ENCODE measurements at regions not wholly inside any gene's neighbourhood (a gene's known extent, or its start where the extent isn't known, plus 50 kb on each side); places are given as distances from the start of the nearest gene placed in this dataset.

GRCh38 chr5:142499591-142500226, 174.9 kb upstream of the SPRY4 start:
- no peak for TF ChIP-seq GATA1 (IDR thresholded peaks at IDR 0.05; ENCODE audit: low read depth, low read length)
- no peak for TF ChIP-seq POLR2A (IDR thresholded peaks at IDR 0.05; ENCODE audit: low read length)
- no peak for DNase-seq

GRCh38 chr5:142498298-142498697, 173.5 kb upstream of the SPRY4 start:
- DNase-seq = no peak
- TF ChIP-seq GATA1 (IDR thresholded peaks at IDR 0.05; ENCODE audit: low read depth, low read length) (no peak), POLR2A (IDR thresholded peaks at IDR 0.05; ENCODE audit: low read length) (no peak)

- DNase-seq = no peak
- TF ChIP-seq GATA1 (IDR thresholded peaks at IDR 0.05; ENCODE audit: low read depth, low read length) (no peak), POLR2A (IDR thresholded peaks at IDR 0.05; ENCODE audit: low read length) (no peak)
These were observed 170.7 kb upstream of the SPRY4 start for GRCh38 chr5:142495531-142495930.

- TF ChIP-seq GATA1 (IDR thresholded peaks at IDR 0.05; ENCODE audit: low read depth, low read length) (no peak), POLR2A (IDR thresholded peaks at IDR 0.05; ENCODE audit: low read length) (no peak)
- no peak for DNase-seq
These were observed 169.2 kb upstream of the SPRY4 start for GRCh38 chr5:142493875-142494518.

GRCh38 chr5:142492781-142493281, 168.0 kb upstream of the SPRY4 start:
- no peak for DNase-seq
- TF ChIP-seq POLR2A (IDR thresholded peaks at IDR 0.05; ENCODE audit: low read length) = no peak
- no peak for TF ChIP-seq GATA1 (IDR thresholded peaks at IDR 0.05; ENCODE audit: low read depth, low read length)

GRCh38 chr5:142491679-142492078, 166.9 kb upstream of the SPRY4 start:
- no peak for DNase-seq
- TF ChIP-seq POLR2A (IDR thresholded peaks at IDR 0.05; ENCODE audit: low read length) (no peak), GATA1 (IDR thresholded peaks at IDR 0.05; ENCODE audit: low read depth, low read length) (no peak)

DNA sequence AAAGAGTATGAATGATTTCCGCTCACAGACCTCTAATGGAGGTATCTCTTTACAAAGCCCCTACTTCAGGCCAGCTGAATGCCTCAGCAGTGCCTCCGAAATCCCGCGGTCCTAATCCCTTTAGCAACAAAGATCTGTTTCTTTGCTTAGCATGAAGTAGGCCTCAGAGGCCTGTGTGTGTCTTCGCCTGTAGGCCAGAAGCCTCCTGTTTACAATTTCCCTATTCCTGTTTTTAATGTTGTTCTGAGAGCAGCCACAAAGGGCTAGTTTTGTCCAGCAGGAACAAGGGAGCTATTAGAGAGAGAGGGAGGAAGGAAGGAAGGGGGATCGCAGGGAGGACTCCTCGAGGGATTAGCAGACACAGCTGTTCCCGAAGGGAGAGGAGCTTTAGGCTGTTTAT, 166.4 kb upstream of the SPRY4 start:
- no peak for TF ChIP-seq GATA1 (IDR thresholded peaks at IDR 0.05; ENCODE audit: low read depth, low read length)
- no peak for TF ChIP-seq POLR2A (IDR thresholded peaks at IDR 0.05; ENCODE audit: low read length)
- no peak for DNase-seq

- DNase-seq = no peak
- TF ChIP-seq GATA1 (IDR thresholded peaks at IDR 0.05; ENCODE audit: low read depth, low read length) = no peak
- TF ChIP-seq POLR2A (IDR thresholded peaks at IDR 0.05; ENCODE audit: low read length) = no peak
These were observed 161.8 kb upstream of the SPRY4 start for GRCh38 chr5:142486581-142486980.

DNA sequence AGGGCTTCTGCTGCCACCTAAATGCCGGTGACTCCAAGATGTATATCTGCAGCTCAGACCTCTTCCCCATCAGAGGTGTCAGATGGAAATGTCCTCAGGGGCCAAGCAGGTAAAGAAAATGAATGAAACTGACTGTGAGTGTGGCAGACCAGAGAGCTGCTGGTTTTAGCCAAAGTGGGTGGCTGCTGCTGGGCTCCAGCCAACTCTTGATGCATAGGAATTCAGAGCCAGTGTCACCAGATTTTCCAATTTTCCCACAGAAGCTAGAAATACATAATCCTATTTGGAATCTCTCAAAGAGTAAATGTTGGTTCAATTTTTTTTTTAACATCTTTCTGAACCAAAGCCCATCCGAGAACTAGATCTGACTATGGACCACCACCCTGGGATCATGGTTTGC, 161.2 kb upstream of the SPRY4 start:
- TF ChIP-seq POLR2A (IDR thresholded peaks at IDR 0.05; ENCODE audit: low read length) (no peak), GATA1 (IDR thresholded peaks at IDR 0.05; ENCODE audit: low read depth, low read length) (no peak)
- DNase-seq = no peak

- DNase-seq = no peak
- no peak for TF ChIP-seq POLR2A (IDR thresholded peaks at IDR 0.05; ENCODE audit: low read length)
- no peak for TF ChIP-seq GATA1 (IDR thresholded peaks at IDR 0.05; ENCODE audit: low read depth, low read length)
These were observed 160.1 kb upstream of the SPRY4 start for GRCh38 chr5:142484821-142485387.

- DNase-seq = no peak
- TF ChIP-seq POLR2A (IDR thresholded peaks at IDR 0.05; ENCODE audit: low read length) = no peak
These were observed 157.4 kb upstream of the SPRY4 start for GRCh38 chr5:142482207-142482606.

DNA sequence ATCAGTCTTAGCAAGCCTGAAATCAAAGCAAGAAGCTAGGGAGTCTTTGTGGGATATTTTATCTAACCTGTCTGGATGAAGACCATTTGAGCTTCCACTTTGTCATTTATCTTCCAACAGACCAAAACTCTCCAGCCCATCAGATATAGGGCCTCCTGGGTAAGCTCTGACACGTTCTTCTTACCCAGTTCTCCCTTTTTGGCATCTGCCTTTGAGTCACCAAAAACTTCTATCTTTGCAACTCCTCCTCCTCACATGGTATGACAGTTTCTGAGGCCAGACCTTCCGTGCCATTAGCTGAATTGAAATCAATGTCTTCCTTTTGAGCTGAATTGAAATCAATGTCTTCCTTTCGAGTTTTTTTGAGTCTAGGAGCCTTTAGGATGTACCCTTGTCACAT, 156.6 kb upstream of the SPRY4 start:
- TF ChIP-seq GATA1 (IDR thresholded peaks at IDR 0.05; ENCODE audit: low read depth, low read length) (no peak), POLR2A (IDR thresholded peaks at IDR 0.05; ENCODE audit: low read length) (no peak)
- no peak for DNase-seq

DNA sequence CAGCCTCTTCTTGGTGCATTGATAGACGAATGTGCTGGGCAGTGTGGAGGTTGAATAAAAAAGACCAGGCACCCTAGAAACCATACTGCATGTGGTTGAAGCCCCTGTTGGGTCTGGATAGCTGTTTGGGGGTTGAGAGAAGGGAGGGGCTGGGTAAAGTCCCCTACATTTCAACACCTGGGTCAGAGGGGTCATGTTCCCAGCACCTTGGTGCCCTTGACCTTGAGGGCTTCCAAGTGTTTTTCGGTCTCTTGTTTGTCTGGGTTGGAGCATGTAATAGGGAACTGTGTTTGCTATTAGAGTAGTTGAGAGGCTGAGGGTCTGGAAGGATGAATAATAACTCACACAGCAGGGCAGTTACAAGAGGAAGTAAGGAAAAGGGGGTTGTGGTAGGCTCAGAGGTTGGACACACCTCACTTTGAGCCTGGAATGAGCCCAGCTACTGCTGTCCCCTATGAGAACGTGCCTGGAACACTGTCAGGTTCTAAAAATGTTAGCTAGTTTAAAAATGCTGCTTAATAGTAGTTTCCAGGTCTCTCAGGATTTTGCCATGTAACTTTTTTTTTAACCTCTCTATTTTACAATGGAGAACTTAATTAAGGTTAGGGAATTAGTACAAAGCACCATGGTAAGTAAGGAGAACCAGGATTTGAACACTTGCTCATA, 155.2 kb upstream of the SPRY4 start:
- no peak for DNase-seq
- TF ChIP-seq GATA1 (IDR thresholded peaks at IDR 0.05; ENCODE audit: low read depth, low read length) = no peak

DNA sequence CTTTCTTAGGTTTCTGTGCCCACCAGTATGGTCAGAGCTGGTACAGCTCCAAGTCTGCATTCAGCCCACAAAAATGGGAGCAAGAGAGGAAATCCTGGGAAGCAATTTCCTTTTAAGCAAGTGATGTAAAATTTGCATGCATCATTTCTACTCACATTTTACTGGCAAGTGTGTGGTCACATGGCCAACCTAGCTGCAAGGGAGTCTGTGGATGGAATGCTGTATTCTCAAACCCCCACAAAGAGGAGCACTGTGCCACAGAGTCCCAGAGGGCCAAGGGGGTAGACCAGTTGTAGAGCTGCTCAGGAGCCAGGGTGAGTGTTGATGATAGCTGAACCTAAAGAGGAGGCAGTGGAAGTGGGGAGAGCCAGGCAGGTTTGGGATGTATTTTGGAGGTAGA, 154.3 kb upstream of the SPRY4 start:
- no peak for DNase-seq
- TF ChIP-seq POLR2A (IDR thresholded peaks at IDR 0.05; ENCODE audit: low read length) = no peak
- no peak for TF ChIP-seq GATA1 (IDR thresholded peaks at IDR 0.05; ENCODE audit: low read depth, low read length)

Measured in erythroblast (primary cell).